DMS153 (cell line): ENCODE measurements at regions not wholly inside any gene's neighbourhood (a gene's known extent, or its start where the extent isn't known, plus 50 kb on each side); places are given as distances from the start of the nearest gene placed in this dataset.
"Not testable (repeated sequence)": the region's sequence is repeated elsewhere in the genome, so short reads cannot be mapped to it uniquely, and the experiment has no call there.

Experiments
- DNase-seq: peaks from one replicate; lab custom pipeline; 2025; lab: John Stamatoyannopoulos, UW

DNA sequence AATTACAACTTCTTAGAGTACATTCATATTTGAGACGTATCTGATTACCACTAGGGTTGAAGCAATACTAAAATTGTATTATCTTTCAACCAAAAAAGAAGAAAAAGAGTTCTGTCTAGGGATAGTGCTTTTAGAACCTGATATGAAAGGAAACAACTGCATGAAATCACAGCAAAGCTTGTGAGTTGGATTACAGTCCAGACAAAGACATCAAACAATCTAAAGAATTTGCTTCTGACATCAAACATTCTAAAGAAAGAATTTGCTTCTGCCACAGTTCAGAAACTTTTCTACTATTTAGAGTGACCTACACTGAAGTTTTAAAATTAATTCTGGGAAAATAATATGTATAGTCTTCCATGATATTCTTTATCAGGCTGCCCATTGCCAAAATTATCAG lies 1141.1 kb upstream of the ACO1 start:
- DNase-seq, result no peak

DNA sequence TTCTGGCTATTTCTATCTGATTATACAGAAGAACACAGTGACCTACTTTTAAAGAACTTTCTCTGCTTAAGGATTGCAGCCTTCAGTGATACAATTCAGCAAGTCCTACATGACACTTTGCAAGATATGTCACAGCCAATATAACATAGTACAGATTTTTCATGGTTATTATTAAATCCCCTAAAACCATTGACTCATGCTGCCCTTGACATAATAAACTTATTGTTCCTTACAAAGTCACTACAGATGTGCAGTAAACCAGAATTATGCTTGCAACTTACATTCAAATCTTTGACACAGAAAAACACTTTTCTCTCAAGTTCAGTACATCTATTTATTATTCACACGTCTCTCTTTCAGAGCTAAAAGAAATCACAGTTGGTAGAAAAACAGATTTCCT lies 1136.3 kb upstream of the ACO1 start:
- no peak for DNase-seq

DNA sequence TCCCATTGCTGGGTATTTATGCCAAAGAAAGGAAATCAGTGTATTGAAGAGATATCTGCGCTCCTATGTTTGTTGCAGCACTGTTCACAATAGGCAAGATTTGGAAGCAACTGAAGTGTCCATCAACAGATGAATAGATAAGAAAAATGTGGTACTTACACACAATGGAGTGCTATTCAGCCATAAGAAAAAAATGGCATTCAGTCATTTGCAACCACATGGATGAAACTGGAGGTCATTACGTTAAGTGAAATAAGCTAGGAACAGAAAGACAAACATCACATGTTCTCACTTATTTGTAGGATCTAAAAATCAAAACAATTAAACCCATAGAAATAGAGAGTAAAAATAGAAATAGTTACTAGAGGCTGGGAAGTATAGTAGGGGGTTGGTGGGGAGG lies 1133.1 kb upstream of the ACO1 start:
- no peak for DNase-seq

DNA sequence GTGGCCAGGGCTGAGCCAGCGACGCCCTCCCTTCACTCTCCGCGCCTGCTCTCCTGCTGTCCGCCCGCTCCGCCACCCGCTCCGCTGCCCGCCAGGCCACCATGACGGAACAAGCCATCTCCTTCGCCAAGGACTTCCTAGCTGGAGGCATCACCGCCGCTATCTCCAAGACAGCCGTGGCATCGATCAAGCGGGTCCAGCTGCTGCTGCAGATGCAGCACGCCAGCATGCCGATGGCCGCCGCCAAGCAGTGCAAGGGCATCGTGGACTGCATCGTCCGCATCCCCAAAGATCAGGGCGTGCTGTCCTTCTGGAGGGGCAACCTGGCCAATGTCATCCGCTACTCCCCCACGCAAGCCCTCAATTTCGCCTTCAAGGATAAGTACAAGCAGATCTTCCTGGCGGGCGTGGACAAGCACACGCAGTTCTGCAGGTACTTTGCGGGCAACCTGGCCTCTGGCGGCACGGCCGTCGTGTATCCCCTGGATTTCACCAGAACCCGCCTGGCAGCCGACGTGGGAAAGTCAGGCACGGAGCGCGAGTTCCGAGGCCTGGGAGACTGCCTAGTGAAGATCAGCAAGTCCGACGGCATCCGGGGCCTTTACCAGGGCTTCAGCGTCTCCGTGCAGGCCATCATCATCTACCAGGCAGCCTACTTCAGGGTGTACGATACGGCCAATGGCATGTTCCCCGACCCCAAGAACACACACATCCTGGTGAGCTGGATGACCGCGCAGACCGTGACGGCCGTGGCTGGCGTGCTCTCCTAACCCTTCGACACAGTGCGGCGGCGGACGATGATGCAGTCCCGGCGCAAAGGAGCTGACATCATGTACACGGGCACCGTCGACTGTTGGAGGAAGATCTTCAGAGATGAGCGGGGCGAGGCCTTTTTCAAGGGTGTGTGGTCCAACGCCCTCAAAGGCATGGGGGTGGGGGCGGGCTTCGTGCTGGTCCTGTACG lies 1130.4 kb upstream of the ACO1 start:
- DNase-seq, result no peak

DNA sequence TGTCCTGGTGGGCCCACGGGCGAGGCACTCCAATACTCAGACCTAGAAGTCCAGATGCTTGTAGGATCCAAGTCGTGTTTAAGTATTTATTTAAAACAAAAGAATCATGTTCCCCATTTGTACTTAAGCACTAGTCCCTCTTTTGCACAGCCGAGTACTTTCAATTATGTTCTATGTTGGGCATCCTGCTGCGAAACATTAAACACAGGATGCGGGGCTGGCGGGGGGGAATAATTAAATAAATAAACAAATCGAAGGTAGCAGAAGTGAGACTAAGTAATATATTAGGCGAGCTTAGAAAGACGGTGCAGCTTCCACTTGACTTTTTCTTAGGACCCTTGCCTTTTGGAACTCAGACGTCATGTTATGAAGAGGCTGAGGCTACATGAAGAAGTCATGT lies 1129.2 kb upstream of the ACO1 start:
- DNase-seq, result no peak

DNA sequence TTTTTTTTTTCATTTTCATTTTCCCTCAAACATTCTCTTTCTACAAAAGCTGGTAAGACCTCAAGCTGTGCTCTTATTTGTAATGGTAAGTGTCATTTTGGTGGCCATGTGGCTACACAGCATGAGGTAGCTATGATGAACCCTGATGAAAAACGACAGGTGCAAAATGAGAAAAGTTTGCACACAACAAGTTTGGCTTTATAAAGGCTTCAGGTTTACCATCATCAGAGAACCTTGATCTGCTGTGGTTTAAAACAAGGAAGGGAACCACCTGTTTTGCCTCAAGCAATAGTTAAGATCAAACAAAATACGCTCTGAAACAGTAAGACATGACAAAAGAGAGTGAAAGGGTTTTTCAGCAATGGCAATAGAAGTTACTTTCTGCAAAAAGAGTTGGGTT lies 1124.6 kb upstream of the ACO1 start:
- no peak for DNase-seq

DNA sequence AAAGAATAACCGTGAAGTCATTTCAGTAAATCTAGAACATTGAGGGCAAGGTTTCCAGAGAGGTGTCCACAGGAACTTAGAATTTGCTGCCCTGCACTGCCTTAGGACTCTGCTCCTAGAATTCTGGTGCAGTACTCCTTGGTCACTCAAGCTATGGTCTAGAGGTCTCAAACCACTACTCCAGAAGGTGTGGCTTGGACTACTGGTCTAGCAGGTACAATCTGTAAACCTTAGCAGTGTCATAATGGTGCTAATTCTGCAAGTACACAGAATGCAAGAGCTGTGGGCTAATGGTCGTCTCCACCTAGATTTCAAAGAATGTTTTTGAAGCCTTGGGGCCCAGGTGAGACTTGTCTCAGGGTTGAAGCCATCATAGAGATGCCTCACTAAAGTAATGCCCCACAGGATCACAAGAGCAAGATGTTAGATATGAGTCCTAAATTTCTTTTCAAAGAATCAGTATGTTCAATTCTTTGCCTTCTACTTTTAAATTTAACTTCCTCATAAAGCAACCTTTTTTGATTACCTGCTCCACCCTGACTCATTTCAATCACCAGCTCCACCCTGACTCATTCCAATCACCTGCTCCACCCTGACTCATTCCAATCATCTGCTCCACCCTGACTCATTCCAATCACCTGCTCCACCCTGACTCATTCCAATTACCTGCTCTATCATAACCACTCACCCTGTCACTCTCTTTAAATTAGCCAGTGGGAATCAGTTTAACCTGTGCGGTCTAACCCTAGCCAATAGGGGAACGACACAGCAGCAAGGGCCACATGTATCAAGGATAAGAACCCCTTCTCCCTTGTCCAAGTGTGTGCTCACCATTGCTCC lies 1111.8 kb upstream of the ACO1 start:
- no peak for DNase-seq

DNA sequence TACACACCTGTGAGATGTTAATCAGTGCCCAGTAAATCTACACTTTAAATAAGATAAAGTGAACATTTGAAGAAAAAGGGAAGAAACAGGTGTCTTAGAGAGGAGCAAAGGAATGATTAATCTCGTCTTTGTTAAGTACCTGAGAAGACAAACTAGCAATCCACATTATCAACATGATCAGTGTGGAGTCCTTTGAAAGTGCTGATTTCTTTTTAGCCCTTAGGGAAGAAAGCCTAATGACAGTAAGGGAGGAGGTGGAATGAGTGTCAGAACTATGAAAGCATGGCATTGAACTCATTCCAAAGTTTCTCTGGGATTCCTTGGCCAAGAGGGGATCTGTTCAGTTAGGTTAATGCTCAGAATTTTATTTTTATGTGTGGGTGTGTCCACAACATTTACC lies 1109.0 kb upstream of the ACO1 start:
- DNase-seq, result no peak

DNA sequence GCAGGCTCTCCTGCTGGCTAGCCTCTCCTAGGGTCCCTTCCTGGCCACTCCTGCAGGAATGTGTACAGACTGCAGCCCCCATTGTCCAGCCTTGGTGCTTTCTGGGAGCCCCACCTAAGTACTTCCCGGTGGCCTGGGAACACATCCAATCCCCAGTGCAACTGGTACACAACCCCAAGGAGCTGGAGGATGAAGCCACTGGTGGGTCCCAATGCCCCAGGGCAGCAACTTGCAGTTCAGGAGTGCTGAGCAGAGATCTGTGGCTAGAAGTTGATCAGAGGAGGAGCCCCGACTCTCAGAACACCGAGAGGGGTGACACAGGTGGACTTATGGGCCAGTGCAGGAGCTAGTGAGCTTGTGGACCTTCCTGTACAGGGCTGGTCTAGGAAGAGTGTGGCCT lies 1093.7 kb upstream of the ACO1 start:
- DNase-seq, result no peak

DNA sequence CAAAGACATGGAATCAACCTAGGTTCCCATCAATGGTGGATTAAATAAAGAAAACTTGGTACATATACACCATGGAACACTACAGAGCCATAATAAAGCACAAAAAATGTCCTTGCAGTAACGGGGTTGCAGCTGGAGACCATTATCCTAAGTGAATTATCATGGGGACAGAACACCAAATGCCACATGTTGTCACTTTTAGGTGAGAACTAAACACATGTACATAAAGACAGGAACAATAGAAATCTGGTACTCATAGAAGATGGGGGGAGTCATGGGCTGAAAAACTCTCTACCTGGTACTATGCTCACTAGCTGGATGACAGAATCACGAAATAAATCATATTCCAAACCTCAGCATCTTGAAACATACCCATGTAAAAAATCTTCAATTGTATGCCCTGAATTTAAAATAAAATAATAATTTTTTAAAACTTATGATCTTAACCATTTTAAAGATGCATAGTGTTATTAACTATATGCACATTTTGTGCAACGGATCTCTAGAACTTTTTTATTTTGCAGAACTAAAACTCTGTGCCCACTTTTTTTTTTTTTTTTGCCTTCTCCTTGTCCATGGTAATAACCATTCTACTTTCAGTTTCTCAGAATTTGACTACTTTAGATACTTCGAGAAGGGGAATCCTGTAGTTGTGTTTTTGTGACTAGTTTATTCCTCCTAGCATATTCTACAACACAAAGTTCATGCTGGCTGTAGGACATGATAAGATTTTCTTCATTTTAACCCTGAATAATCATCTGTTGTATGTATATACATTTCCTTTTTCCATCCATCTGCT lies 1081.6 kb upstream of the ACO1 start:
- no peak for DNase-seq

DNA sequence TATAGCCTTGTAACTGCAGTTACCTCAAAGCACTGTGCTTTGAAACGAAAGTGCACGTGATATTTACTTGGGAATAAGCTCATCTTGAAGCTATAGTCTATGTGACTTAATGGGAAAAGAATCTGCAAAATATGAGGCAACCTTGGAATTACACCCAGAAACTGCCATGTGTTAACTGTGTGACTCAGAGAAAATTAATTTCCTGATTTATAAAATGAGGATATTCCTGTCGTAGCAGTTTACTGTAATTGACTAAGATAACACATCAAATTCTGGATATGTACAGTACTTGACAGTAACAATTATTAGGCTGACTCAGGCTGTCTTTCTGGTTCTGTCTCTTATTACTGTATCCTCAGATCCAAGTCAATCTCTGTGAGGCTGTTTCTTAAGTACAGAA lies 1079.9 kb upstream of the ACO1 start:
- no peak for DNase-seq

DNA sequence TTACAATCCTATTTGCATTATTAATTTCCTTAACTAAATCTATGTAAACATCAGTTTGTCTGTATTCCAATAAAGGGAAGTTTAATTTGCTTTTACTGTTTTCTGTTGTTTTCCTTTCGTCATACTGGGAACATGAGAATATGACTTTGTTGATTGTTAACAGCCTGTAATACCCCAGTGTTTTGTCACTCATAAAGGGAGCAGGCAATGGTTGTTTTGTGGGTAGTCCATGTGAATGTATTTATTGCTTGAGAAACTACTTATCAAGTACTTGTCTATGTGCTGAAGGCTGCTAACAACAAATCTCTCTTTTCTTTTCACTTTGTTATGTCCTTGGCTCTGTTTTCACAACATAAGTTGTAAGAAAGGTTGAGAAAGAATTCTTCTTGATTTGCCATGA lies 1070.2 kb upstream of the ACO1 start:
- DNase-seq, result no peak

DNA sequence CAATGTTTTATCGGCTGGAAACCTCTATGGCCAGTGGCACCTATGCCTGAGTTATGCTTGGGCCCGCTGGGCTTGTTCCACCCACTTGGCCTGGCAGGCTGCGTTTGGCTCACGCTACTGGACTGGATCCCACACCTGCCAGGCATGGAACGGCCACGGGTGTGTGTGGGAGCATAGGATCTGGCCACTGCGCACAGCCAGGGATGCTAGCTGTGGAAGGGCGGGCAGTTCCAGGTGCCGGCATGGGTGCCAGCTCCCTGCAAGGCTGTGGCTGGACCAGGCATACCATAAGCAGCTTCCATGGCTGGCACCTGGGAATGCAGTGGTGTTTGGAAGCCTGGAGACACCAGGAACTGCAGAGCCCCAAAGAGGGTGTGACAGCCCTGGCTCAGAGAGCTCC lies 1063.9 kb upstream of the ACO1 start:
- no peak for DNase-seq

DNA sequence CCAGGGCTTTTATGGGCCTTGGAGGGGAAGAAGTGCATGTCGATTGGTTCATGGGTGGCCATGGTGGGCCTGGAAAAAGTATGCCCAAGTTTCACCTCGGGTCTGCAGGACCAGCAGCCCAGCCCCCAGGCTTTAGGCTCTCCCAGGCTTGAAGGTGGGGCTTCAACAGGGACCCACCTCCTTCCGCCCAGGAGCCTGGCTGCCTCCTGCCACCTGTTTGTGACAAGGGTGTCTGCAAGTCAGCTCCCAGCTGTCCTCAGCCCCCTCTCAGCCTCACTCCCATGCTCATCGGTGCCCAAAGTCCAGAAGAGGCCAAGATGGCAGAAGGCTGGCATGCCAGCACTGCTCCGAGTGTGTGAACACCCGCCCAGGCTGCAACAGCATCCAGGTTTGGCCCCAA lies 1063.2 kb upstream of the ACO1 start:
- DNase-seq, result no peak

DNA sequence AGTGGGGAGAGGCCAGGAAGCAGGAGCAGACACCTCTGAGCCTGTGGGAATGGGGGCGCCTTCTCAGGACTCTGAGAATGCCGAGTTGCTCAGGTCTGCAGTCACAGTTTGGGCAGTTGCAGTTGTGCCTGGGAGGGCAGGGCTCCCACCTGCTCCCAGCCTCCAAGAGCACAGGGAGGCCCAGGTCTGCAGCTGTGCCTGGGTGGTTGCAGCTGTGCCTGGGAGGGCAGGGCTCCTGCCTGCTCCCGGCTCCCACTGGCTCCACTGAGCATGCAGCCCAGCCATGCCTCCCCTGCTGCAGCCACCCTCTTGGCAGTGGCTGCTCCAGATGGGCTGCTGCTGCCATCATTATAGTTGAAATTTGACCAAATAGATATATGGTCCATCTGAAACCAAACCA lies 1062.8 kb upstream of the ACO1 start:
- no peak for DNase-seq

DNA sequence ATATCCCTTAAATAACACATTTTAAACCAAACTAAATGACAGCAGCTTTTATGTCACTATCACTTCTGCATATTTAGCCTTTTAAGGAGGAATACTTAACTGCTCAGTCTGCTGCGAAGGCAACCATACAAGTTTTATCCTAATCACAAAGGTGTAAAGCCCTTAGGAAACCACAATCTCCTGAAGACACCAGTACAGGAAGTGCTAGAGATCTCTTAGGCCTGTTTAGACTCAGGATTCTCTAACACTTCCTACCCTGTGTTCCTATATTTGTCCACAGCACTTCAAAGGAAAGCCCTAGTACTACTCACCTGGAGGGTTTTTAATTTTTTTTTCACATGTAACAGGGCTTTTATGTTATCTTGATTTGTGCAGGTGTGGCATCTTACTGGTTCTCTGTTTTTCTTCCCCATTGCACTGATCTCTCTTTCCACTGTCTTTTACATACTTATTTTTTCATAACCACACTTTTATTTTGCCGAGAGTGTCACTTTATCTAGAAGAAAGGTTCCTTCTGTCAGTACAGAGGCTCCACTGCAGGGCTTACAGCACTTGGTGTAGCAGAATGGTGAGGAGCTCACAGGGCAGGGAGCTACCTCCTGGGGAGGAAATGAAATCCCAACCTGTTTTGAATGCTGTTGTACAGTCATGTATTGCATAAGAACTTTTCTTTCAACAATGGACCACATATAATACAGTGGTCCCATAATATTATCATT lies 1060.6 kb upstream of the ACO1 start:
- DNase-seq, result no peak

DNA sequence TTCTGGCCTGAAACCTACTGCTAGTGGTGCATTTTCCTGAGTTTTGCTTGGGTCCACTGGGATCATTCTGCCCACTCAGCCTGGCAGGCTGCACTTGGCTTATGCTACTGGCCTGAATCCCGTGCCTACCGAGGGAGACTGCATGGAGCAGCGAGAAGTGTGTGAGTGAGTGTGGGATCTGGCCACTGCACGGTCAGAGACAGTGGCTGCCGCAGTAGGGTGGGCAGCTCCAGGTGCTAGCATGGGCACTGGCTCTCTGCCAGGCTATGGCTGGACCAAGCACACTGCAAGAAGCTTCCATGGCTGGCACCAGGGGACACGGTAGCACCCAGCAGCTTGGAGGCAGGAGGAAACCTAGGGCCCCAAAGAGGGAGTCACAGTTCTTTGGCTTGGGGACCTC lies 1058.7 kb upstream of the ACO1 start:
- DNase-seq, result no peak

DNA sequence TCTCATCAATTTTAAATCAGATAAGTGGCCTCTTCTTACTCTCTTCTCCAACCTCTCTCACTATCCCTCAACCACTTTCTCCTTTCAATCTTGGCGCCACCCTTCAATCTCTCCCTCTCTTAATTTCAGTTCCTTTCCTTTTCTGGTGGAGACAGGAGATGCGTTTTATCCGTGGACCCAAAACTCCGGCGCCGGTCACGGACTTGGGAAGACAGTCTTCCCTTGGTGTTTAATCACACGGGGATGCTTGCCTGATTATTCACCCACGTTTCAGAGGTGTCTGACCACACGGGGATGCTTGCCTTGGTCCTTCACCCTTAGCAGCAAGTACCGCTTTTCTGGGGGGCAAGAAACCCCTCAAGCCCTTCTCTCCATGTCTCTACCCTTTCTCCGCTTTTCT lies 1057.6 kb upstream of the ACO1 start:
- not testable (repeated sequence) for DNase-seq

DNA sequence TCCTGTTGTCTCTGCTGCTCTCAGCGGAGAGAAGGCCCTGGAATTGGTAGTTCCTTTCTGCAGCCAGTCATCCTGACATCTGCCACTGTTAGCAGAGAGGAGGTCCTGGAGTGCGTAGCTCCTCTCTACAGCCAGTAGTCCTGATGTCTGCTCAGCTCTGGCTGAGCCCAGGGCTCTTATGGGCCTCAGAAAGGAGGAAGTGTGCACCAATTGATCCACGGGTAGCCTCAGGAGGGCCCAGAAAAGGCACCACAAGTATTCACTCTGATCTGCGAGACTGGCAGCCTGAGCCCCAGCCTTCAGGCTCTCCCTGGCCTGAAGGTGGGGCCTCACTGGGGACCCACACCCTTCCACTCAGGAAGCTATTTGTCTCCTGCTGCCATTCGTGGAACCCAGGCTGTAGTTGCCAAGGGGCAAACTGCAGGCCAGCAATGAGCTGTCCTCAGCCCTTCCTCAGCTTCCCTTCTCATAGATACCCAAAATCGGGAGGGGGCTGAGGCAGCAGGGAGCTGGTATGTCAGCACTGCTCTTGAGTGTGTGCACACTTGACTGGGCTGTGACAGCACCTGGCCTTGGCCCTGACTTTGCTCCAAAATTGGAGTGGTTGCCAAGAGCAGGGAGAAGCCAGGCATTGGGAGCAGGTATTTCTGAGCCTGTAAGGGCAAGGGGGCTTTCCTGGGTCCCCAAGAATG lies 1049.5 kb upstream of the ACO1 start:
- DNase-seq, result no peak

DNA sequence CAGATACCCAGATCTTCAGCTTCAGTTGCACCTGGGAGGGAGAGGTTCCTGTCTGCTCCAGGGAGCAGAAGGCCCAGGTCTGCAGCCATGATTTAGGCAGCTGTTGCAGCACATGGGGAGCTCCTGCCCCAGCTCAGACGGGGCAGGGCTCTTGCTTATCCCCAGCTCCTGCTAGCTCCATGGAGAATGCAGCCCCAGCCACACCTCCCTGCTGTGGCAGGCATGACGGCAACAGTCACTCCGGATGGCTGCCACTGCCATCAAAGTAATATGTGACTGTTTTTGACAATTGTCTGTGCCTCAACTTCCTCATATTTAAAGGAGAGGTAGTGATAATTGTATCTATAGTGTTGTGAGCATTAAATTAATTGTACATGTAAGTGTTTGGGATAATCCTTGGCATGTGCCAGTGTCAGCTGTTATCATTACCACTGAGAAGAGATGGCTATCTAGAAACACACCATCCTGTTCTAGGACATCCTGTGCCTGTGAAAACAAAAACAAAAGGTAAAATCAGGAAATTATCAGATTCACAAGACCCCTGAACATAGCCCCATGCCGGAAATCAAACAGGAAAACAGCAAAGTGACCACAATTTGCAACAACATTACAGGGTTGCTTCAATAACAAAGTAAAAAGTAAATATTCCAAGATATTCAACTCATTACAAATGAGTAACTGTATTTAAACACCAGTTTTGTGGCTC lies 1048.8 kb upstream of the ACO1 start:
- no peak for DNase-seq
